ENCODE measurements at regions not wholly inside any gene's neighbourhood (a gene's known extent, or its start where the extent isn't known, plus 50 kb on each side); places are given as distances from the start of the nearest gene placed in this dataset.

DNA sequence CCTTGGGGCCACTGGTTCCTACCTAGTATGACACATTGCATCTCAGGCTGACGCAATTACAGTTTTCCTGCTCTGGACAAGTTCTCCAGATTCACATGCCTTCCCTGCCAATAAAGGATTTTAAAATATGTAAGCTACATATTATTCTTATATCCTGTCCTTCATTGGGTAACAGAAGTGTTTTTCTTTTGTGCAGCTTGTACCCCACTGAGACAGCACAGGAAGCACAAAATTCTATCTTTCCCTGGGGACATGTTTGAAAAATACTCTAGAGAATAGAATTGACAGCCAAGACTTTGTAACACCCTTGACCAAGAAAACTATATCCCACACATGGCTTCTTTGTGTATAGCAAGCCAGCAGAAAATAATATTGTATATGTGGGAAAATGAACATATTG, 456.8 kb downstream of the MAFB start:
- DNase-seq (ENCODE audit: low spot score) = no peak

GRCh38 chr20:40230486-40230885, 458.6 kb downstream of the MAFB start:
- no peak for DNase-seq (ENCODE audit: low spot score)

DNA sequence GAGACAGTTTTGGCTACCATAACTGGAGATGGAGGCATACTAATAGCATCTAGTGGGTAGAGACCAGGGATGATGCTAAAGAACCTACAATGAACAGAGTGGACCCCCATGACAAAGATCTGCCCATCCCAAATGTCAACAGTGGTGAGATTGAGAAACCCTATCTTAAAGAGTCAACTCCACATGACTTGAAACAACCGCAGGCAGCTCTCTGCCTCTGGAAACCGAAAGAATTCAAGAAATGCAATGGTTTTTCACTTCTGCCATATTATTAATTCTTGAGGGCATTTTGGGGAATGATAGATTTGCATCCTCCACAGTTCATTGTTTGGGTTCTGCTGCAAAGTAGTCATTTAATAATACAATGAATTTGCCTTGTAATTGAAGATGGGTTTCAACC, 463.4 kb downstream of the MAFB start:
- no peak for DNase-seq (ENCODE audit: low spot score)

DNA sequence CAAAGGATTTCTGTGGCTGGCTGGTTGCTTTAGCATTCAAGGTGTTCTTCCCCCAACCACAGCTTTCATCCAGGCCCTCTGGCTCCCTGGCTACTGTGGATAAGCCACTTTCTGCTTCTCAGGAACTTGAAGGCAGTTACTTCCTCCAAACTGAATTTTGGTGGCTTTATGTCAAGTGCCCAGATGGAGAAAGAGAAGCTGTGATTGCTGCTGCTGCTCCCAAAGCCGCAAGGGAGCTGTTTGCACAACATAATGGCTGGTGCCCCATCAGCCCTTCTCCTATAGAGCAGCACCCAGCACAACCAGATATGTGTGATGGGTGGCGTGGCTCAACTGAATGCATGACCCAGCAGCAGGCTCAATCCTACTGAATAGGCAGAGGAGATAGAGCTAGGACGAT, 465.2 kb downstream of the MAFB start:
- DNase-seq (ENCODE audit: low spot score) = no peak

GRCh38 chr20:40218971-40219370, 470.1 kb downstream of the MAFB start:
- DNase-seq (ENCODE audit: low spot score) = no peak

GRCh38 chr20:40218316-40218969, 470.6 kb downstream of the MAFB start:
- no peak for DNase-seq (ENCODE audit: low spot score)

GRCh38 chr20:40207655-40208054, 481.4 kb downstream of the MAFB start:
- no peak for DNase-seq (ENCODE audit: low spot score)

GRCh38 chr20:40205971-40206370, 483.1 kb downstream of the MAFB start:
- no peak for DNase-seq (ENCODE audit: low spot score)

DNA sequence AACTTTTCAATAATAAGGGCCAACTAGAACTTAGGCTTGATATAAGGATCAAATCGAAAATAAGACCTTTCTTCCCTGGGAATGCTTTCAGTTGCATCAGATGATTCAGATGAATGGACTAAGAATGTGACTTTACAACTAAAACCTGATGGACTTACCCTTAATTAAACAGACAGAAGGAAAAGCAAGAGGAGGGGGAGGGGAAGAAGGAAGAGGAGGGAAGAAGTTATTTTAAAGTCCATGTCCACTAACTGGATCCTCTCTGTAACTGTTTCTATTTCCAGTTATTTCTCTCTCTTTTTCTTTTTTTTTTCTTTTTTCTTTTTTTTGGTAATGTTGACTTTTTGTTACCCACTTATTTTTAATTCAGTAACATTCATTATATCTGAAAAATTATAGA, 486.0 kb downstream of the MAFB start:
- no peak for DNase-seq (ENCODE audit: low spot score)

DNA sequence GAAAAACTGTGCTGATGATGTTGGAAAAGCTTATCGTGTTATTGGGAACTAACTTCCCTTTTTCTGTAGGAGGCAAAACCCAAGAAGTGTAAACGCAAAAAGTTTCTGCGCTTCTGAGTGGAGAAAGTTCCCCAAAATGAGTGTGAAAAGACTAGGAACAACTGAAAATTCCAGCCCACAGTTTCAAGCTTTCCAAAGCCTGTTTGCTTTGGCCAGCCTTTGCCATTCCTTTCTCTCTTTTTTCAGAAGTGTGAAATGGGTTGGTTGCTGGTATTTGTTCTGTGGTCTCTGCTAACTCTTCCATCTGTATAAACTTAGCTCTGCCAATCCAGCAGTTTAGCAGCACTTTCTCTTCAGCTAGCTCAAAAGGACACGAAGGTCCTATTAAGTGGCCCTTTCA, 491.3 kb downstream of the MAFB start:
- DNase-seq (ENCODE audit: low spot score) = no peak

- DNase-seq (ENCODE audit: low spot score) = no peak
Observed at GRCh38 chr20:40196846-40197436, 492.1 kb downstream of the MAFB start.

- DNase-seq (ENCODE audit: low spot score) = no peak
Observed at GRCh38 chr20:40195742-40196141, 493.3 kb downstream of the MAFB start.

- DNase-seq (ENCODE audit: low spot score) = no peak
Observed at GRCh38 chr20:40192529-40192928, 496.5 kb downstream of the MAFB start.

DNA sequence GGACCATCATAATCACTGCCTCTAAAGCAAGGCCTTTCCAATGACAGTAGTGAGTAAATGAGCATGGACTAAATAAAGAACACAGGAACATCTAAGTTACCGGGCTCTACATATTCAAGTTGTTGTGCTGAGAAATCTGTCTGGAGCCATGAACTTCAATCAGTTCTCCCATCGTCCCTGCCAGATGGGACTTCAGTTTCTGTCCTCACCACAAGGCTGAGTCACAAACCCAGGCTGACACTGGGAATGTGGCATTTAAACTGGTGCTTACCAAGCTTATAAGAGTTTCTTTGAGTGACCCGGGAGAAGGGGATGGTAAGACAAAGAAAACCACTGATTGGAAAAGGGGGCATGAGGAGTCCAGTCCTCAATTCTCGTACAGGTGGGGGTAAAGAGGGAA, 497.0 kb downstream of the MAFB start:
- no peak for DNase-seq (ENCODE audit: low spot score)

DNA sequence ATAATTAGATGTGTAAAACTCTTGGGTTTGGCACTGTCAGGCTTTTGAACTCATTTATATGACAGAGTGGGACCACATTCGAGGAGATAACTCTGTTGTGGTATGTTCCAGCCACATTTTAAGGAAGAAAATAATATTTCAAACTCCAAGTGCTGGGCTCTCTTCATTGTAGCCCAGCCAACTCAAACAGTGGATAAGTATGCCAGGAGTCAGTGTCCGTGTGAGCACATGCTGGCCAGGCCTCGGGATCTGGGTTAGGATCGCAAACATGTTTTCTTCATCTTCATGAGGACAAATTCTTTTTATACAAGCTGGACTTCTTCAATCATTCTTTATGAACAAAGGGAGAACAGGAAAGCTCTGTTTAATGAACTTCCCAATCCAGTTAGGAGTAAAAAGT, 497.5 kb downstream of the MAFB start:
- no peak for DNase-seq (ENCODE audit: low spot score)

- DNase-seq (ENCODE audit: low spot score) = no peak
Observed at GRCh38 chr20:40189621-40190020, 499.4 kb downstream of the MAFB start.

GRCh38 chr20:40188319-40188718, 500.7 kb downstream of the MAFB start:
- DNase-seq (ENCODE audit: low spot score) = no peak

DNA sequence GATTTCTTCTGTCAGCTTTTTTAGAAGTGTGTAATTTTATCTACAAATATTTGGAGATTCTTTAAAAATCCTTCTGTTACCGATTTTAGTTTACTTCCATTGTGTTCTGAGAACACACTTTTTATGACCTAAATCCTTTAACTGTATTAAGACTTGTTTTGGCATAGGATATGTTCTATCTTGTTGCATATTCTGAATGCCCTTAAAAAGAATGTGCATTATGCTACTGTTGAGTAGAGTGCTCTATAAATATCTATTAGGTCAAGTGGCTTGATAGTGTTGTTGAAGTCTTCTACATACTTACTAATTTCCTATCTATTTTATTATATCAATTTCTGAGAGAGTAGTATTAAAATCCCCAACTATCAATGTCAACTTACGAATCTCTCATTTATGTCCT, 502.2 kb downstream of the MAFB start:
- no peak for DNase-seq (ENCODE audit: low spot score)

- DNase-seq (ENCODE audit: low spot score) = no peak
Observed at GRCh38 chr20:40181676-40182075, 507.4 kb downstream of the MAFB start.

DNA sequence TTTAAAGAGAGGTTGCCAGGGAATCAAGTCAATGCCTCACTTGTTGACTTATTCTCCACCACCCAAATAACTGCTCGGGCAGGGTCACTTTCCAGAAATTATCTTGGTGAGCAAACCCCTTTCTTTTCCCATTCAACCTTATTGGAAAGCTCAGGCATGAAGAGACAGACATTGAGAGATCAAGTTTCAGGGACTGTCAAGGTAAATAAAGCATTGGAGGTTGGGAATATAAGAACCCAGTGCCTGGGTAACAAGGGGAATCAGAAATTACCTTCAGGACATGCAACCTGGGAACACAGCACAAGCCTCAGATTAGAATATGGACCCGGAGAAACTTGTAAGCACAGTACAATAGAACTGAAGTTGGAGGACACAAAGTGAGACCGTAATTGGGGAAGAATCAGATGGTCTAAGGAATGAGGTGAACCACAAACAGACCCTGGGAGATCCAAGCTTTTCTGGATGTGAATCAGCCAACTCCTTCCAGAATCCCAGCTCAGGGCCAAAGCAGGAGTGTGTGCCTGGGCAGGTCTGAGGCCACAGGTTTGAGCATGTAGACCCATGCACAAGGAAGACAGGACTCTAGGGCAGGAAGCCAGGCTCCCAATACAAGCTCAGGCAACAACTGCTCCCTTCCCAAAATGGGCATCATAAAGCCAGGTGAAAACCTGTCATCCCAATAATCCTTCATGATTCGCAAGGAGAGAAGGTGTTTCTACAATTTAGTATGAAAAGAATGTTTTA, 512.8 kb downstream of the MAFB start:
- DNase-seq (ENCODE audit: low spot score) = no peak

DNA sequence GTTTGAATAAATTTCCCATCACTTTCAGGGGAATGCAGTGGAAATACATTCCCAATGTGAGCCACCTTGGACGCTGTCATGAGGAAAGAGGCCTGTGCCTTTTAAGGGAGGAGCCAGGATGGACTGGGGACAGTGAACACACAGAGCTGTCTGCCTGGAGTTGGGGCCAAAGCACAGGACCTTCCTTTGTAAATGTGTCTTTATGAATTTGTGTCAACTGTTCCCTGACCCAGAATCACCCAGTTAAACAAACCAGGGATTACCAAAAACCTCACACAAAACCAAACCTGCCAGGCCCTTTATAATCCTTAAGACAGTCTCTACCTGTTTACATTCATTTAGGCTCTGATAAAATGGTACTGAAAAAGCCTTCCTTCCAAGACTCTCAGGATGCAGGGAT, 513.7 kb downstream of the MAFB start:
- DNase-seq (ENCODE audit: low spot score) = no peak

DNA sequence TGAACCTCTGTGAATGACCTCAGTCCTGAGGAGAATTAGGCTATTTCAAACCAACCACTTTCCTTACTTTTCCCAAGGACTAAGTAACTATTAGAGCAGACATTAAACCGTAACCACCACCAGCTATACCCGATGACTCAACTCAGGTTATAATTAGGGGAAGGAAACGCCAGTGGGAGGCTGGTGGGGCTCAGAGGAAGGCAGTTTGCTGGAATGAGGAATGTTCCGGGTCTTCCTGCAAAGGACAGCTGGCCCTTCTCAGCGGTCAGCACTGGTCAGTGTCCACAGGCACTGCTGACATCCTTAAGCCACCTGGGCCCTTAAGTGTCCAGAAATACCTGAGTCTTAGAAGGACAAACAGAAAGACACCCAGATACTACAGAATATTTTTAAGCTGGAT, 515.2 kb downstream of the MAFB start:
- no peak for DNase-seq (ENCODE audit: low spot score)

- no peak for DNase-seq (ENCODE audit: low spot score)
Observed at GRCh38 chr20:40168981-40169620, 519.9 kb downstream of the MAFB start.
